ENCODE measurements at regions not wholly inside any gene's neighbourhood (a gene's known extent, or its start where the extent isn't known, plus 50 kb on each side); places are given as distances from the start of the nearest gene placed in this dataset.

DNA sequence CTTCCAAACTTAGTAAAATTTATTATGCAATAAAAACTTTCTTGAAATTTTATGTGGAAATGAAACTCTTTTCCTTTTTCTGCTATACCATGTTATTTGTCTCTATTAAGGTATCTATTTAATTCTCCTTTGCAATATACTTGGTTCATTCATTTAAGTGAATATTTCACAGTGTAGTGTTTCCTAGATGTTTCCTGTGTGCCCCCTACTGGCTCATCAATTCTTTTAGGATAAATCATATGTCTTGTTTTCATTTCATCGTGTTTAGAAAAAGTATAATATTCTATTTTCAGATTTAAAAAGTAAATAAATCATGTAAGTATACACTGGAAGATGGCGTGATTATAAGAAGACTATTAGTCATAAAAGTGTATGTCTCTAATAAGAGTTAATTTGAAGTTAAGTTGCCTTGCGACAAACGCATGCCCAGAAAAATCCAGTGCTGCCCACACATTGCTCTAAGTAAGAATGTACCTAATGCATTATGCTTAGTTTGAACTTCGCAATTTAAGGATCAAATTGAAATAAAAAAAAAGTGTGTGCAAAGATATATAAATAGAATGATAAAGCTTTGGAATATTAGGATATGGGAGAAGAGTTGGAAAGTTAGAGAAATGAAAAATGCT, 525.4 kb downstream of the KCNJ3 start:
- DNase-seq (ENCODE audit: low read depth in 4 of 4, low spot score in 2 of 4) = peak in 1 of 4 donors; percentile 15

DNA sequence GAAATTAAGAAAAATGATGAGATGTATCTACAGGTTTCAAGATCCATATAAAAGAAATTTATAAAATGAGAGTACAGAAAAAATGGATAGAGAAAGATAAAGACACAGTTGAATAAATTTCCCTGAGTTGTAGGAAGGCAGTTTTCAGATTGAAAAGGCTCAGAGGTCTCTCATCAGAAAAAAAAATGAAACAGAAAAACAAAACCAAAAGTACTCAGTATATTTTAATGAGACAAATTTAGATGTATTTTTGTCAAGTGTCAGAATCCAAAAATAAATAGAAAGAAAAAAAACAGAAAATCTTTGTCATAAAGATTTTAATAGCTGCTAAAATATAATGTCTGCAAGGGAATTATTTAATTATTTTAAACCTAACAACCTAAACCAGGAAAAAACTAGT, 520.5 kb downstream of the KCNJ3 start:
- no peak for DNase-seq (ENCODE audit: low read depth in 4 of 4, low spot score in 2 of 4)

DNA sequence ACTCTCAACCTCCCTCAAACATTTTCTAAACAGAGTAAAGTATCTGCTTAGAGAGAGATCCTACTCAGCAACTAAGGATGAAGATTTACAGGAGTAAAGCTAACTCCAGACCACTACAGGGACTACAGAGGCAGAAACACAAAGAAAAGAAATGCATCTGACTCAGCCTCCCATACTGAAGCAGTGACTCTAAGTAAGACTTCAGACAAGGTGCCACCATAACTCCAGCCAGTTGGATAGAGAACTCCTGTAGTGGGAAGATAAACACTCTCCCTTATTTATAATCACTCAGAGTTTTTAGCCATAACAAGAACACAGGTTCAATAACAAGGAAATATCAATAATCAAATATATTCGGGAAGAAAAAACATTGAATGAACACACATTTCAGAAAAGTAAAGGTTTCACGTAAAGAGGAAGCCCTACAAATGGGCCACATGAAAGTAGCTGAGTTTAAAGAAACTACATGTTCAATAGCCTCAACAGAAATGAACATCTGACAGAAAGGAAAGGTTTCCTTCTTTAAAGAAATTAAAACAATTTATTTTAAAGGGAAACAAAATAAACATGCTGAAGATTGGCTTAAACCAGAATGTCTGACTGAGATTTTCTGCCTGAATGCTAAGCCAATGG, 519.9 kb downstream of the KCNJ3 start:
- no peak for DNase-seq (ENCODE audit: low read depth in 4 of 4, low spot score in 2 of 4)

DNA sequence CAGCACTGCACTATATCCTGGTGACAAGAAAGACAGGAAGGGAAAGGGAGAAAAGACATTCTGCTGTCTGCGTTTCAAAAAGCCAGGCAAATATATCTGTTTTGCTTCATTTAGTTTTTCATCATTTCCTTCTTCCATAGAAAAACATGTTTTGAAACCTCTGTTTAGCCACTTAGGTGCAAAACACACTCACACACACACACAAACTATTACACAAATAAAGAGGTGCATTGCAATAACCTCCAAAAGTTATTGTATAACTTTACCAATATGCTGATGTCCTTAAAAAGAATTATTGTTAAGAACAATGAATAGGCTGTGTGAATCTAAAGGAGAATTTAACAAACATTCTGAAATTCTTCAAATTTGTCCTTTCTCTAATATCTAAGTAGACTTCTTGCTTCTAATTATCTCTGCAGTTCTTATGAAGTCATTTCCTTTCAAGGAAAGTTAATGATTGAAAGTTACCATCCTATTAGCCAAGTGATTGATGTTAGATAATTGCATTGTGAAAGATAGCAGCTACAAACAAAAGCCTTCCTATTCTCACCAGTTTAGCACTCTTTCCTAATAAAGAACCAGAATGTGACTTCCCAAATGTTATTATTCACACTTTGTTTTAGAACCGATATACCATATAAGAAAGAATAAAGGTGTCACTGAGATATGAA, 516.7 kb downstream of the KCNJ3 start:
- no peak for DNase-seq (ENCODE audit: low read depth in 4 of 4, low spot score in 2 of 4)

DNA sequence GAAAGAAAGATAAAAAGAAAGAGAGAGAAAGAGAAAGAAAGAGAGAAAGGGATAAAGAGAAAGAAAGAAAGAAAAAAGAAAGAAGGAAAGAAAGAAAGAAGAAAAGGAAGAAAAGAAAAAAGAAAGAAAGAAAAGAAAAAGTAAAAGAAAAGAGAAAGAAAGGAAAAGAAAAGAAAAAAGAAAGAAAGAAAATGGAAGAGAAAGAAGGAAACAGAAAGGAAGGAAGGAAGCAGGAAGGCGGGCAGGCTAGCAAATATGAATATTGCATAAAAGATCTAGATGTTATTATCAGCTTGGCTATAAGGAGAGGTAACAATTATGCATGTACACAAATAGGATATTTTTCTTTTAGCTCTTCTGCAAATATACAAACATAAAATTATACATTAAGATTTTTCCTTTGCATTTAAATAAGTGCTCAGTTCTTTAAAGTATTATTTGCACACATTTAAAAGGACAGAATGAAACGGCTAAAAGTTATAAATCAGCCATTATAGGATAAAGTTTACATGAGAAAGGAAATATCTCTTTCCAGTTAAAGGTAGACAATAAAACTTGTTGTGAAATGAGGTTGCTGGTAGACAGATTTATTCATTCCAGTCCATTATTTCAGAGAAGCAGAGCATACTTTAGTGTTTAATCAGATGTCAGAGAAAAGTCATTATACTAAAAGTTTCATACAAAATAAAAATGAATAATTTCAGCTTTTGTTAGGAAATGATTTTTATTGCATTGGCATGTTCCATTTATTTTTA, 511.4 kb downstream of the KCNJ3 start:
- DNase-seq (ENCODE audit: low read depth in 4 of 4, low spot score in 2 of 4) = no peak

DNA sequence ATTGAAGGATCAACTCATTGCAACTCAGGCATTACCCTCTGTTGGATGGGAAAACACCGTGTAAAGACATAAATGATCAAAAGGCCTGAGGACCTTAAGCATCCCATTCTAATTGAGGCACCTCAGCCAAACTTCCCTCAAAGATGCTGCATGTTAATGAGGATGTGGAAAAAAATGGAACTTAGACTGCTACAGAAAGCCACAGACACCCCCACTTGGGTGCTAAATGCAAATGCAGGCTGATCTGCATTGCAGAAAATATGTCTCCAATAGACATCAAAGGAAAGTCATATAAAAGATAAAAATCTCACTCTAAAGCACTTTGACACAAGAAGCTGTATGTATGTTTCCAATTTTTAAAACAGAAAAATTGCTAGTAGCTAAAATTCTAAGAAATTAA, 504.7 kb downstream of the KCNJ3 start:
- DNase-seq (ENCODE audit: low read depth in 4 of 4, low spot score in 2 of 4) = no peak

DNA sequence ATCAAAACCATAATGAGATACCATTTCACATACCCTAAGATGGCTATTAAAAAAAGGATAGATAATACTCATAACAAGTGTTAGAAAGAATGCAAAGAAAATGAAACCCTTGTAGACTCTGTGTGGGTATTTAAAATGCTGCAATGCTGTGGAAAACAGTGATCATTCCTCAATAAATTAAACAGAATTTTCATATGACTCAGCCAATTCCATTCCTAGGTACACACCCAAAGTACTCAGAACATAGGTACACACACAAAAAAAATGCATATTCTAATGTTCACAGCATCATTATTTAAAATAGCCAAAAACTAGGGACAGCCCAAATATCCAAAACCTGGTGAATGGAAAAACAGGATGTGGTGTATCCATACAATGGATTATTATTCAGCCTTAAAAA, 502.3 kb downstream of the KCNJ3 start:
- no peak for DNase-seq (ENCODE audit: low read depth in 4 of 4, low spot score in 2 of 4)

DNA sequence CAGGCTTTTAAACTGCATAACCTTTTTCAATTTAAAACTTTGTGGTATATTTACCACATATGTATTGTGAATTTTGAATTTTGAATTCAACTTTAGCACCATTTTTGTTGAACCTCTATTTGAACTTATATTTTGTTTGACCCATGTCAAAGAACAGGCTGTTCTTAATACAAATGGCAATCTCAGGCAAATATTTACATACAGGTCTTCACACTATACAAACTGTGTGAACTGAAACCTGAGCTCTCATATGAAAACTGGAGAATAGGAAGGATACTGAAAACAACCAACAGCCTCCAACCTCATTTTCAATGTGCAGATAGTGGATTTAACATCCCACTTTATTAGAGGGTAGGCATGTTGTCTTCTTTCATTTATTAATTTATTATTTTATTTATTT, 491.8 kb downstream of the KCNJ3 start:
- DNase-seq (ENCODE audit: low read depth in 4 of 4, low spot score in 2 of 4) = no peak

DNA sequence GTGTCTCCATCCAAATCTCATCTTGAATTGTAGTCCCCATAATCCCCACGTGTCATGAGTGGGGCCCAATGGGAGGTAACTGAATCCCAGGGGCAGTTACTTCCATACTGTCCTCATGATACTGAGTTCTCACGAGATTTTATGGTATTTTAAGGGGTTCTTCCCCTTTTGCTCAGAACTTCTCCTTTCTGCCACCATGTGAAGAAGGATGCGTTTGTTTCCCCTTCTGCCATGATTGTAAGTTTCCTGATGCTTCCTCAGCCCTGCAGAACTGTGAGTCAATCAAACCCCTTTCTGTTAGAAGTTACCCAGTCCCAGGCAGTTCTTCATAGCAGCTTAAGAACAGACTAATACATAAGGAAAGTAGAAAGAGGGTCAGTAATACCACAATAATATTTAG, 480.4 kb downstream of the KCNJ3 start:
- no peak for DNase-seq (ENCODE audit: low read depth in 4 of 4, low spot score in 2 of 4)

DNA sequence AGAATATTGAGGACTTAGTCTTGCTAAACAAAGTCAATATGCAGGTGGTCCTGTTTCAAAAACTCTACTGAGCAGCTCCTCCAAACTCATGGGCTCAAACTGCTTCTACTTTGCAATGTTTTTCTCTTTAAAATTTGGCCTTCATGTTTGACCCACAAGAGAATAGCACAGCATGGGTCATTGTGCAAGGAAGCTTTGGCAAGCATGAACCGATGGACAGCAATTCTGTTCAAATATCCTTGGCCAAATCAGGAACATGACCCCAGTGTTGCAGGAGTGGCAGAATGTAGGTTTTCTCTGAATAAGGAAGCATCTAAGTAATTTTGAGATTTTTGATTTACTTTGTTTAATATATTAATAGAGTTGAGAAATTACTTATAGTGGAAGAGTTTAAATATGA, 477.9 kb downstream of the KCNJ3 start:
- no peak for DNase-seq (ENCODE audit: low read depth in 4 of 4, low spot score in 2 of 4)

DNA sequence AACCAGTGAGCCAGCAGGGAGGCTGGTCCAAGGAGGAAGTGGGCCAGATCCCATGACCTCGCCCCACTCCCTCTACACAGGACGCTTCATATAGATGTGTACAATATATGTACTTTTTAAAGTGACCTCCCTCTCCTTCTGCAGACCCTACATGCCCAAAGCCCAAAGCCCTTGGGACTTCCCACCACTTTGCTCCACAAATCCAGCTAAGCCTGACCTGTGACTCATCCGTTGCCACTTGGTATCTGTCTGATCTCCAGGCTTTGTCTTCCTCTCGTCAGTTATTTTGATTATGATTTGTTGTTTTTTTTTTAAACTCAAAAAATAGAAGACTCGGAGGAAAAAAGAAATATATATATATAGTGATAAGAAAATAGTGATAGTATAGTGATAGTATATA, 470.8 kb downstream of the KCNJ3 start:
- DNase-seq (ENCODE audit: low read depth in 4 of 4, low spot score in 2 of 4) = no peak

DNA sequence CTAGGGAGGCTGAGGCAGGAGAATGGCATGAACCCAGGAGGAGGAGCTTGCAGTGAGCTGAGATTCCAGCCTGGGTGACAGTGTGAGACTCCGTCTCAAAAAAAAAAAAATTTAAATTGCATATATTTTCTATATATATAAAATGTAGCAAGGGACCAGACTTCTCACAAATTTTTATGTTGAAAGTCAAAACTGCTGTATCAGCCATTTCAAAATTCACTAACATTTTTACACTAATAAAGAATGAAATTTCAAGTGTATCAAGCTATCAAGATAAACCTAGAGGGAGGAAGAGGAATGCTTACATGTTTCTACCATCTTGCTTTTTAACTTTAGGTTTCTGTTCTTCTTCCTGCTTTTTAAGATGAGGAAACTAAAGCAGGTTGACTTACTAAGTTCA, 464.0 kb downstream of the KCNJ3 start:
- DNase-seq (ENCODE audit: low read depth in 4 of 4, low spot score in 2 of 4) = no peak

DNA sequence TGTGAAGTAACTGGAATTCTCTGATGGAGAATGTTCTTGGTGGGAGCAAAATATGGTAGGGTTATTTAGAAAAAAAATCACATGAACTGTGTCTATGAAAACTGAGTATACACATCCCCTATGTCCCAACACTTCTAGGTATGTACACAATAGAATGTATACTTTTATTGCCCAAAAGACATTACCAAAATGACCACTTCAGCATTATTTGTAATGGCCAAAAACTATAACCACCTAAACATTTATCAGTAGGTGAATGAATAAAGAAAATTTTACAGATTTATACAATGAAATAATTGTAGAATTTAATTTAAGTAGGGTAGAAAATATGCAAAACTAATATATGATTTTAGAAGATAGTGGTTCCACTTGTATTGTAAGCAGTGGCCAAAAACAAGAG, 462.8 kb downstream of the KCNJ3 start:
- DNase-seq (ENCODE audit: low read depth in 4 of 4, low spot score in 2 of 4) = no peak

DNA sequence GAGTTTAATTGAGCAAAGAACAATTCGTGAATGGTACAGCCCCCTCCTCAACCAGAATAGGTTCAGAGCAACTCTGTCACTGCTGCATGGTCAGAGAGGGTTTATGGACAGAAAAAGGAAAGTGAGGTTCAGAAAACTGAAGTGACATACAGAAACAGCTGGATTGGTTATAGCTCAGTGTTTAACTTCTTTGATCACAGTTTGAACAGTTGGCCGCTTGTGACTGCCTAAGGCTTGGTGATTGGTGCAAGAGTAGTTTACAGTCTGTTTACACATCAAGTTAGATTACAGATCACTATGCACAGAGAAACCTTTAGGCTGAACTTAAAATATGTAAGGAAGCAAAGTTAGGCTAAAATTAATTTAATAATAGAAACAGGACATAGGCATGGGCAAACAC, 459.2 kb downstream of the KCNJ3 start:
- DNase-seq (ENCODE audit: low read depth in 4 of 4, low spot score in 2 of 4) = no peak

DNA sequence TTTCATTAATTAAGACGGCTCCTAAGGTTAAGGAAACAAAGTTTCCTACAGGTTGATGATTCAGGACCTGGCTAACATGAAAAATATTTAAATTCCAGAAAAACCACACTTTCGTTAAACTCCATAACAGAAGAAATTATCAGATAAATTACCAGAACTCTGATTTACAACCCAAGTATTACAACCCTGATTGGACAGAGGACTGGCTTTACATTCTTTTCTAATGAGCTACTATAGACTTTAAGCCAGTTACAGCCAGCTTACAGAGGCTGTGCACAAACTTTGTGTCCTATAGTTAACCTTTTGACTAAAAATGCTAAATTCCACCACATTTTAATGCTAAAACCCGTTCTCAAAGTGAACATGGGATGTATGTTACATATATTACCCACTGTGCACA, 458.6 kb downstream of the KCNJ3 start:
- DNase-seq (ENCODE audit: low read depth in 4 of 4, low spot score in 2 of 4) = no peak

DNA sequence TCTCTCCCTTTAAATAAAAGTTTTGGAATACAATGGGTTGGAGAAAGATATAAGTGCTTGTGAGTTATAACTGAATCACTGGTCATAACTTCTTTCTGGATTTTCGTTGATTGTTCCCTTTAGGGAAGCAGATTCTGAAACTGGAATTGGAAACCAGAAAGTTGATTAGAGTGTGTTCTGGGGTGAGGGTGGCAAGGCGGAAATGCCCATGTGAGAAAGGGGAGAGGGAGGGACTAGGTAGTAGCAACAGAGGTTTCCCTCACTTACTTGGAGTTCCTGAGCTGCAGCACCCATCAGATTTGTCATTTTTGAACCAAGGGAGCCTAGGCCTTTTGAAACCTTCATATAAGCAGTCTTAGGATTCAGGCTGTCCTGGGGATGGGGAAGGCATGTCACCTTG, 453.4 kb downstream of the KCNJ3 start:
- DNase-seq (ENCODE audit: low read depth in 4 of 4, low spot score in 2 of 4) = no peak

DNA sequence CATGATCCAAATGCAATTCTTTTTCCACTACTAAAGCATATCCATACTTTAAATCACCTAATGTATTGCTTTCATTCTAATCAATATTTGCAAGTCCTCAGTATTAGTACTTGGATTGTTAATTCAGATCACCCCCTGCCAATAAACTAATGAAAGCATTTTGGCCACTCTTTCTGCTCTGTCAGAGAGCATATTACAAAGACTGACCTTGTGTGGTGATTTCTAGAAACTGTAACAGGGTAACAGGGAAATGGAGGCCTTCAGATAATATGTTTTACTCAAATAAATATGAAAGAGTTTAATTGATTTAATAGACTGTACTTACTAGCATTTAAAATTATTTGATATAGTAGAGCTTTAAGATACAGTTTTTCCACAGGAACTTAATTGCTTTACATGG, 453.0 kb downstream of the KCNJ3 start:
- no peak for DNase-seq (ENCODE audit: low read depth in 4 of 4, low spot score in 2 of 4)

DNA sequence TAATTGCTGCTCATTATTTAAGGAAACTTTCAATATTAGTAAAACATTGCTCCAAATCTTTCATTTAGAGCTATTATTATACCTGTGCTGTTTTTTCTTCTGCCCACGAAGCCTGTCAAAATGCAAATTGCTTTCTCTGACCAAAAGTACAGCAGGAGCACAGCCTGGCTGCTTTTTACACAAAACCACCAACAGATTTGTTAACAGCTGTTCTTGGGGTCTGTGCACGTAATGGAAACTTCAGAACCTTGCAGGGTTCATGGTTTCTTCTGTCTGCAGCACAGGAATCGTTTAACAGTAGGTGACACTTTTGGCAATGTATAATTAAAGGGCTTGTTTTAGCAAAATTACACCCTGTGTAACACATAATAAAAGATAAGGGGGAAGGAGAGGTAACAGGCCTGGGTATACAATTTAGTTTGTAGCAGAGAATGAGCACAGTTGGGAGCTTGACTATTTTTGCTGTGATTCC, 447.3 kb downstream of the KCNJ3 start:
- DNase-seq (ENCODE audit: low read depth in 4 of 4, low spot score in 2 of 4) = no peak

DNA sequence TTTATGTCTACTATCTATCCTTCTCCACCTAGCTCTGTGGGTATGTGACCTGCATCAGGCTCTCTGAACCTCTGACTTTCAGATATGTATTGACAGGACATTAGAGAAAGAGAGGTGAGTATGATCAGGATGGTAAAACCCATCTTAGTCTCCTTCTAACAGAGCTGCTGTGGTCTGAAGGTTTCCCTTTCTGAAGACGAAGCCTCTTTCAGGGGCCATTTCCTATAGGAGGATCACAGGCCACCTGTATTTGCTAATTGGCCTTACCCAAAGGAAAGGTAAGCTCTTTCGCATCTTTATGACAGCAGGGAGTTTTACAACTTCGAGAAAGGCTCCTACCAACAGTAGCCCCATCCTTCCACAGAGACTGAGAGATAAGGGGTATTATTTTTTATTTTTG, 442.9 kb downstream of the KCNJ3 start:
- DNase-seq (ENCODE audit: low read depth in 4 of 4, low spot score in 2 of 4) = no peak

DNA sequence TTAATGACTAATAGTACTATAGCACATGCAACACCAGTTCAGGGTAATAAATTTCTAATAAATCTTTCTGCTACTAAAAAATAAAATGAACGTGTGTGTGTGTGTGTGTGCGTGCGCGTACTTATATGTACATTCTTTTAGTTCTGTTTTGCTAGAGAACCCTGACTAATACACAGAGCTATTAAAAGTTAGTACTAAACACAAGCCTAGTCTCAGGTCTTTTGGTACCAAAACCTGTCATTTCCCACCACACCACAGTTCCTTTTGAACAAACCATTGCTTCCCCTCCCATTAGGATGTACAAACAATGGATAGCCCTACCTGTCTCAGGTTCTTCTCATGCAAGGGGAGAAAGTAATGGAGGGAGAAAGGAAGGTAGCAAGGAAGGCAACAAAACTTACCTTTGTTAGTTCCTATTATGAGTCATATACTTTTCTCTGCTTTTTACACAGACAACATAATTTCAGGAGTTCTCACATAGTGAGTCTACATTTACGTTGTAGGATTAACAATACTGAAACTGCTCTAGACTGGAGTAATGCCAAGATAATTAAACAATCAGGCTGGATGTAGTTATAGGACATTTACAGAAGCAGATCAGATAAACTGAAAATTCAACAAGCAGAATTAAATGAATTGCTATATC, 427.2 kb downstream of the KCNJ3 start:
- DNase-seq (ENCODE audit: low read depth in 4 of 4, low spot score in 2 of 4) = no peak

DNA sequence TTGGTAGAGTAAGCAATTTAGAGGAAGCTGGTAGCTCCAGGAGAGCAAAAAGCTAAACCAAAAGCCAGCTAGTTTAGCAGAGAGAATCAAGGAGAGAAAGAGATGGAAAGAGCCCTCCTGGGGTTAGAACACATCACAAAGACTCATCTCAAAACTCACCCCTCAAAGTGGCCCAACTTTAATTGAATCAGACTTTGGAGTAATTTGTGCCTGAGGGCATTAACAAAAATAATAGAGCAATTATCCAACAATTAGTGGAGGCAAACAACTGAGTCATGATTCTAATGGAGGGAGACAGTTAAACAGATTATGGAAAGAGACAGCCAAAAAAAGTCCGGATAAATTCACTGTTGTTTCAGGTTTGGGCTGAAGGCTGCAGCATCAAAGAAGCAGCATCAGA, 417.4 kb downstream of the KCNJ3 start:
- DNase-seq (ENCODE audit: low read depth in 4 of 4, low spot score in 2 of 4) = no peak
